AG04449 (cell line): ENCODE measurements at regions not wholly inside any gene's neighbourhood (a gene's known extent, or its start where the extent isn't known, plus 50 kb on each side); places are given as distances from the start of the nearest gene placed in this dataset.

Experiments
- CTCF ChIA-PET: fragments of 350-600 bp; formaldehyde crosslinking; extraction: SDS; loops from one replicate; lab custom pipeline; 2021; ENCODE audit warnings: antibody characterized with exemption; lab: Yijun Ruan, JAX
- POLR2A ChIA-PET: fragments of 400-600, 350-600 bp; formaldehyde crosslinking; extraction: SDS; loops from one replicate; lab custom pipeline; 2020; ENCODE audit warnings: antibody characterized with exemption, inconsistent platforms; lab: Yijun Ruan, JAX
- DNase-seq: peaks from one replicate; pipeline ENCODE4 v3.0.0-alpha.2; 2010; ENCODE audit warnings: low read depth, low spot score
- H3K4me3 ChIP-seq: 2 replicates; pipeline ENCODE4 v1.5.1; 2011; ENCODE audit warnings: low read depth, mild to moderate bottlenecking, control low read depth, low read length
- TF ChIP-seq, protein P1 (sequence below): IDR thresholded peaks from one replicate; pipeline ENCODE4 v1.5.1; 2011; ENCODE audit warnings: mild to moderate bottlenecking, moderate library complexity, low read length, control low read depth, inconsistent platforms; ENCODE audit not compliant: insufficient read depth; ENCODE audit errors: missing control alignments

- POLR2A ChIA-PET, result no interaction called here
- DNase-seq, result no peak
- CTCF ChIA-PET, result no interaction called here
- TF ChIP-seq, protein P1, sequence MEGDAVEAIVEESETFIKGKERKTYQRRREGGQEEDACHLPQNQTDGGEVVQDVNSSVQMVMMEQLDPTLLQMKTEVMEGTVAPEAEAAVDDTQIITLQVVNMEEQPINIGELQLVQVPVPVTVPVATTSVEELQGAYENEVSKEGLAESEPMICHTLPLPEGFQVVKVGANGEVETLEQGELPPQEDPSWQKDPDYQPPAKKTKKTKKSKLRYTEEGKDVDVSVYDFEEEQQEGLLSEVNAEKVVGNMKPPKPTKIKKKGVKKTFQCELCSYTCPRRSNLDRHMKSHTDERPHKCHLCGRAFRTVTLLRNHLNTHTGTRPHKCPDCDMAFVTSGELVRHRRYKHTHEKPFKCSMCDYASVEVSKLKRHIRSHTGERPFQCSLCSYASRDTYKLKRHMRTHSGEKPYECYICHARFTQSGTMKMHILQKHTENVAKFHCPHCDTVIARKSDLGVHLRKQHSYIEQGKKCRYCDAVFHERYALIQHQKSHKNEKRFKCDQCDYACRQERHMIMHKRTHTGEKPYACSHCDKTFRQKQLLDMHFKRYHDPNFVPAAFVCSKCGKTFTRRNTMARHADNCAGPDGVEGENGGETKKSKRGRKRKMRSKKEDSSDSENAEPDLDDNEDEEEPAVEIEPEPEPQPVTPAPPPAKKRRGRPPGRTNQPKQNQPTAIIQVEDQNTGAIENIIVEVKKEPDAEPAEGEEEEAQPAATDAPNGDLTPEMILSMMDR, result no peak
- no peak overlapping the region for H3K4me3 ChIP-seq
Measured at GRCh38 chr6:140554421-140554820, 1180.0 kb upstream of the CITED2 start.

DNA sequence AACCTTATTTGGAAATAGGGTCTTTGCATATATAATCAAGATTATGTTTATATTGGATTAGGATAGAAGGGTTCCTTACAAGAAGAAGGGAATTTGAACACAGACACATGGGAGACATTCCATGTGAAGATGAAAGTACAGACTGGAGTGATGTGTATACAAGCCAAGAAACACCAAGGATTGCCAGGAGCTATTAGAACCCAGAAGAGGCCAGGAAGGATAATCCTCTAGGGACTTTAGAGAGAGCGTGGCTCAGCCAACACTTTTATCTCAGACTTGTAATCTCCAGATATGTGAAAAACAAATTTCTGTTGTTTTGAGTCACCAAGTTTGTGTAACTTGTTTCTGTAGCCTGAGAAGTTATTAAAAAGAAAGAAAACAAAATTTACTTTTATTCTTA lies 1173.9 kb upstream of the CITED2 start:
- H3K4me3 ChIP-seq, result no peak overlapping the region
- TF ChIP-seq, protein P1, result no peak
- ChIA-PET POLR2A (no interaction called here), CTCF (no interaction called here)
- DNase-seq, result no peak

DNA sequence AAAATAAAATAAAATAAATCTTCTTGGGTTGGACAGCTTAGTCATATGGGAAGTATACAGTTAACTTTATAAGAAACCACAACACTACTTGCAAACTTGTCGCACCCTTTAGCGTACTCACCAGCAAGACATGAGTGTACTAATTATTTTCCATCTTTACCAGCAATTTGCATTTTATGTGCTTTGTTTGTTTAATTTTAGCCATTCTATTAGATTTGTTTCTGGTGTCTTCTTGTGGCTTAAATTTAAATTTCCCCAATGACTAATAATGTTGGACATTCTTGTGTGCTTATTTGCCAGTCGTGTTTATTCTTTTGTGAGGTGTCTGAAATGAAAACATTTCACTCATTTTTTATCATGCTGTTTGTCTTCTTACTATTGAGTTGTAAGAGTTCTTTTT lies 1172.2 kb upstream of the CITED2 start:
- TF ChIP-seq, protein P1, result no peak
- CTCF ChIA-PET, result no interaction called here
- POLR2A ChIA-PET, result no interaction called here
- no peak overlapping the region for H3K4me3 ChIP-seq
- no peak for DNase-seq

GRCh38 chr6:140544431-140544830 lies 1170.0 kb upstream of the CITED2 start:
- no peak for DNase-seq
- ChIA-PET CTCF (no interaction called here), POLR2A (no interaction called here)
- no peak overlapping the region for H3K4me3 ChIP-seq
- TF ChIP-seq, protein P1, result no peak

GRCh38 chr6:140542863-140543262 lies 1168.4 kb upstream of the CITED2 start:
- ChIA-PET POLR2A (no interaction called here), CTCF (no interaction called here)
- DNase-seq, result no peak
- H3K4me3 ChIP-seq, result no peak overlapping the region
- TF ChIP-seq, protein P1, result no peak

DNA sequence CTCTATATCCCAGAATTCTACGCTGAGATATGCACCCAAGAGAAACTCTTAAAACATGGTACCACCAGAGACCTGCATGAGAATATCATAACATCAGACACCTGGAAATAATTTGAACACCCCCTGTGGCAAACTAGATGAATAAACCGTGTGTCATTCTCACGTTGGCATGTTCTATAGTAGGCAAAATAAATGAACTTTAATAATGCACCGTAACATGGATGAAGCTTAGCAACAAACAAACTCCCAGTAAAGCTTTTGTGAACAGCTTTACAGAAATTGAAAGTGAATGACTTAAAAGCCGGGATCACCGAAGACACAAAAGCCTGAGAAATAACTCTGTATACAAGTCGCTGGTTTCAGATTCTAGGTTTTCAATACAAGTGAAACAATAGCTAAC lies 1166.8 kb upstream of the CITED2 start:
- DNase-seq, result no peak
- TF ChIP-seq, protein P1, result no peak
- CTCF ChIA-PET, result interaction anchor here (1.4 kb wide), 1 partner anchor 380 kb away, joined by 3 read pairs; no protein-coding TSS in a partner anchor
- POLR2A ChIA-PET, result no interaction called here
- no peak overlapping the region for H3K4me3 ChIP-seq
